ENCODE measurements at regions not wholly inside any gene's neighbourhood (a gene's known extent, or its start where the extent isn't known, plus 50 kb on each side); places are given as distances from the start of the nearest gene placed in this dataset.

GRCh38 chr10:31151301-31151700, 119.6 kb upstream of the ZNF438 start:
- TF ChIP-seq CTCF (IDR thresholded peaks at IDR 0.05) (no peak), POLR2A (IDR thresholded peaks at IDR 0.05) (no peak), POLR2AphosphoS5 (IDR thresholded peaks at IDR 0.05) (no peak)
